Pancreas (tissue), 10 donors: ENCODE measurements at regions not wholly inside any gene's neighbourhood (a gene's known extent, or its start where the extent isn't known, plus 50 kb on each side); places are given as distances from the start of the nearest gene placed in this dataset.
"Not testable (repeated sequence)": the region's sequence is repeated elsewhere in the genome, so short reads cannot be mapped to it uniquely, and the experiment has no call there.

Experiments
- ATAC-seq, 4 donors: fragments of 200-7000 bp; cut with Tn5 transposase; one replicate each; pipeline versions ENCODE4 v1.8.0 to v1.9.1; 2020; ENCODE audit warnings: mild to moderate bottlenecking in 4 of 4, moderate library complexity in 4 of 4
- DNase-seq, 6 donors: peaks; one replicate each; pipeline ENCODE4 v3.0.0-alpha.2; 2020
- FAIRE-seq: peaks from 2 replicates; lab custom pipeline; 2012; peaks lifted over from hg19 to GRCh38; lab: Jason Lieb, UNC
- H3K27ac ChIP-seq, 4 donors: fragments of 200-600 bp; sonication (generic); 1 replicate in 3 of 4; 2 replicates in 1 of 4; pipeline versions ENCODE4 v1.5.0 to v1.8.0; 2020
- H3K27me3 ChIP-seq, 4 donors: fragments of 200-600 bp; one replicate each; pipeline ENCODE4 v1.8.0; 2021
- H3K36me3 ChIP-seq, 3 donors: fragments of 200-600 bp; sonication (generic) in 1 of 3; one replicate each; pipeline versions ENCODE4 v1.5.0 to v1.8.0; 2020 to 2021
- H3K4me1 ChIP-seq, 3 donors: fragments of 200-600 bp; one replicate each; pipeline ENCODE4 v1.8.0; 2021
- H3K4me3 ChIP-seq, 4 donors: fragments of 200-600 bp; sonication (generic) in 2 of 4; one replicate each; pipeline versions ENCODE4 v1.5.0 to v1.8.0; 2020 to 2021
- H3K9me3 ChIP-seq, 4 donors: fragments of 200-600 bp; one replicate each; pipeline ENCODE4 v1.8.0; 2021
- CTCF ChIP-seq, 4 donors: fragments of 200-600 bp; sonication (generic) in 3 of 4; IDR thresholded peaks; one replicate each; pipeline versions ENCODE4 v1.5.0 to v1.8.0; 2021; ENCODE audit warnings: antibody characterized with exemption in 4 of 4
- WGBS, 2 donors: extraction: QIAGEN DNeasy Blood & Tissue Kit; methylation state at CpG; one replicate each; pipeline ENCODE4 v1.1.7; 2013; 5-methylcytosine and 5-hydroxymethylcytosine counted together
- intact Hi-C, 3 donors: fragments of 100-400 bp; cut with DNase I; formaldehyde crosslinking; loops; one replicate each; pipeline versions ENCODE4 v1.11.1 to v1.14.2; 2022
- donor health status: healthy with polysubstance abuse.
- donor health status: DM: no; HTN: no; CAD: no; lungs with moderate emphysema.
- donor health status: DM: no; HTN: no; CAD: no.
- donor health status: control.
- donor health status: control.
- donor health status: Bipolar disorder and iron deficiency.
- donor health status: DM: yes; HTN: yes; CAD: no.
- donor health status: DM: no; HTN: no; CAD: no.
- donor health status: DM: no; HTN: no; CAD: no.
- donor health status: DM: yes; HTN: yes; CAD: no.

DNA sequence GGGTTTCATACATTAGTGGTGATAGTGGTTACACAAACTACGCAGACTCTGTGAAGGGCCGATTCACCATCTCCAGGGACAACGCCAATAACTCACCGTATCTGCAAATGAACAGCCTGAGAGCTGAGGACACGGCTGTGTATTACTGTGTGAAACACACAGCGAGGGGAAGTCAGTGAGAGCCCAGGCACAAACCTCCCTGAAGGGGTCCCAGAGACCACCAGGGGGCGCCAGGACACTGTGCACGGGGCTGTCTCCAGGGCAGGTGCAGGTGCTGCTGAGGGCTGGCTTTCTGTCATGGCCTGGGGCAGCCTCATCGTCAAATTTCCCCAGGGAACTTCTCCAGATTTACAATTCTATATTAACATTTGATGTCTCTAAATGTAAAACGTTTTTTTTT is 184.6 kb upstream of the TP53TG3C start:
- H3K36me3 ChIP-seq, H3K27me3 ChIP-seq, H3K9me3 ChIP-seq, H3K4me3 ChIP-seq, H3K4me1 ChIP-seq, intact Hi-C loops, H3K27ac ChIP-seq, FAIRE-seq: not testable (repeated sequence)
- WGBS, 2 donors: 16 to 21% methylated on average over 8 of the region's 10 CpGs
- DNase-seq: peak in 5 of 6 donors; percentile 20 to 83 (median 41)
- peak in 1 of 4 donors; percentile 61 for ATAC-seq
- peak in 1 of 4 donors; percentile 16 for TF ChIP-seq CTCF (IDR thresholded peaks at IDR 0.05)

DNA sequence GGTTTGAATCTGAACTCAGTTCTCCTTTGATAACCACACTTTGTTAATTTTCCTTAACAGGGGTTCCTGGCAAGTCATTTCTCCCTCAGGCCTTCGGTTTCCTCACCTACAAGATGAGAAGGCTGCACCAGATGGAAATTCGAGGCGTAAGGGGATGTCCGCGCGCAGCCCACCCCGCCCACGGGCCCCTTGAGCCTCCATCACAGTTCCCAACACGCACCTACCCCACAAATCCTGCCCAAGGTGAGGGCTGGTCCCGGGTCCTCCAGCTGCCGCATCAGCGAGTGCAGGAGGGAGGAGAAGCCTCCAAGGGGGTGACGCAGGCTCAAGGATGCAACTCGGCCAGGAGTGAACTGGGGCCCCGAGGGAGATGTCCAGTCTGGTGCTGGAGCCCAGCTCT is 166.9 kb upstream of the TP53TG3C start:
- ATAC-seq, H3K4me1 ChIP-seq, H3K36me3 ChIP-seq, H3K9me3 ChIP-seq, FAIRE-seq, H3K27ac ChIP-seq, H3K4me3 ChIP-seq, intact Hi-C loops, H3K27me3 ChIP-seq: not testable (repeated sequence)
- WGBS, 2 donors: 41 to 42% methylated on average over 12 to 13 of the region's 15 CpGs
- DNase-seq: peak in 1 of 6 donors; percentile 27

DNA sequence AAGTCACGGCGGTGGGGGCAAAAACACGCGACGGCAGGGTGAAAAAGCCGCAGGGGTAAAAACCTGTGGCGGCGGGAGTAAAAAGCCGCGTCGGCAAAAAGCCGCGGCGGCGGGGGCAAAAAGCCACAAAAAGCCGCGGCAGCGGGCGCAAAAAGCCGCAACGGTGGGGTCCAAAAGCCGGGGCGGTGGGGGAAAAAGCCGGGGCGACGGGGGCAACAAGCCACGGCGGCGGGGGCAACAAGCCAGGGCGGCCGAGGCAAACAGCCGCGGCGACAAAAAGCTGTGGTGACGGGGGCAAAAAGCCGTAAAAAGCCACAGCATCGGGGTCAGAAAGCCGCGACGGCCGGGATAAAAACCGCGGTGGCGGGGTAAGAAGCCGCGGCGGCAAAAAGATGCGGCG is 166.1 kb upstream of the TP53TG3C start:
- H3K27ac ChIP-seq, intact Hi-C loops, H3K4me1 ChIP-seq, H3K36me3 ChIP-seq, H3K4me3 ChIP-seq, H3K9me3 ChIP-seq, H3K27me3 ChIP-seq, ATAC-seq, FAIRE-seq, DNase-seq: not testable (repeated sequence)
- 31 to 41% methylated on average over 21 to 43 of the region's 49 CpGs for WGBS, 2 donors

GRCh38 chr16:33028707-33029390 is 165.2 kb upstream of the TP53TG3C start:
- H3K4me1 ChIP-seq, ATAC-seq, intact Hi-C loops, H3K9me3 ChIP-seq, H3K4me3 ChIP-seq, H3K27ac ChIP-seq, H3K27me3 ChIP-seq, DNase-seq, H3K36me3 ChIP-seq, FAIRE-seq: not testable (repeated sequence)
- WGBS, 2 donors: 33 to 37% methylated on average over 50 to 64 of the region's 69 CpGs

- H3K4me1 ChIP-seq, H3K27ac ChIP-seq, H3K4me3 ChIP-seq, H3K27me3 ChIP-seq, FAIRE-seq, ATAC-seq, DNase-seq, H3K9me3 ChIP-seq, H3K36me3 ChIP-seq, intact Hi-C loops: not testable (repeated sequence)
- 22 to 29% methylated on average over 4 of the region's 4 CpGs for WGBS, 2 donors
These were observed 145.2 kb upstream of the TP53TG3C start for GRCh38 chr16:33048849-33049248.

GRCh38 chr16:33059206-33059605 is 134.8 kb upstream of the TP53TG3C start:
- H3K4me3 ChIP-seq: no peak overlapping the region
- ATAC-seq: no peak
- TF ChIP-seq CTCF (IDR thresholded peaks at IDR 0.05): no peak
- DNase-seq: peak in 2 of 6 donors; percentile 11 to 19
- no peak overlapping the region for H3K27ac ChIP-seq
- WGBS, 2 donors: 22 to 28% methylated on average over 42 to 44 of the region's 44 CpGs
- H3K9me3 ChIP-seq: no peaks in the 10 kb centered on the region
- H3K36me3 ChIP-seq: no peaks in the 10 kb centered on the region
- intact Hi-C loops: no loop called here
- no peaks in the 10 kb centered on the region for H3K4me1 ChIP-seq
- H3K27me3 ChIP-seq: no peaks in the 10 kb centered on the region
- FAIRE-seq: no peak

GRCh38 chr16:33059654-33060421 is 134.2 kb upstream of the TP53TG3C start:
- not testable (repeated sequence) for FAIRE-seq
- peak in 2 of 6 donors; percentile 30 to 32 for DNase-seq

DNA sequence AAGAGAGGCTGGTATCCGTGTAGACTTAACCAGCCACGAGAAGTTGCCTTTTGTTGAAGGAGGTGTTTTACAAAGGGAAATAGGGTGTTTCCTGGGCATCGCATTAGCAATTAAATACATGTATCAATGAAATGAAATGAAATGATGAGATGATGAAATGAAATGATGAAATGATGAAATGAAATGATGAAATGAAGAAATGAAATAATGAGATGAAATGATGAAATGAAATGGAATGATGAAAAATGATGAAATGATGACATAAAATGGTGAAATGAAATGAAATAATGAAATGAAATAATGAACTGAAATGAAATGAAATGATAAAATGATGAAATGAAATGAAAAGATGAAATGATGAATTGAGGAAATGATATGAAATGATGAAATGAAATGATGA is 131.3 kb upstream of the TP53TG3C start:
- H3K4me1 ChIP-seq, H3K9me3 ChIP-seq, H3K4me3 ChIP-seq, FAIRE-seq, H3K27me3 ChIP-seq, intact Hi-C loops, H3K27ac ChIP-seq, DNase-seq, ATAC-seq, H3K36me3 ChIP-seq: not testable (repeated sequence)
- 64 to 70% methylated on average over 3 of the region's 3 CpGs for WGBS, 2 donors

More at GRCh38 chr16:33059654-33060421, 134.2 kb upstream of the TP53TG3C start:
- H3K36me3 ChIP-seq, H3K4me1 ChIP-seq, H3K9me3 ChIP-seq, H3K4me3 ChIP-seq, intact Hi-C loops, H3K27ac ChIP-seq, H3K27me3 ChIP-seq, ATAC-seq: not testable (repeated sequence)
- WGBS, 2 donors: 27 to 38% methylated on average over 18 to 37 of the region's 48 CpGs

- ATAC-seq, H3K27me3 ChIP-seq, DNase-seq, H3K9me3 ChIP-seq, H3K27ac ChIP-seq, H3K4me1 ChIP-seq, intact Hi-C loops, H3K4me3 ChIP-seq, H3K36me3 ChIP-seq: not testable (repeated sequence)
- peak; percentile 60 for FAIRE-seq
- WGBS, 2 donors: 40 to 61% methylated on average over 1 of the region's 1 CpG
These were observed 130.5 kb upstream of the TP53TG3C start for GRCh38 chr16:33063365-33064170.
